DOHH2 (cell line): ENCODE measurements at regions not wholly inside any gene's neighbourhood (a gene's known extent, or its start where the extent isn't known, plus 50 kb on each side); places are given as distances from the start of the nearest gene placed in this dataset.

Source experiments
- H3F3A ChIP-seq: fragments of 200-600 bp; sonication (generic), shearing (Covaris generic); 2 replicates; pipeline ENCODE4 v1.6.0; 2016; ENCODE audit warnings: antibody characterized with exemption, mild to moderate bottlenecking; ENCODE audit not compliant: control insufficient read depth, insufficient read depth
- H3K27ac ChIP-seq: fragments of 200-600 bp; sonication (generic); 2 replicates; pipeline ENCODE4 v1.5.1; 2014; ENCODE audit warnings: low read depth, mild to moderate bottlenecking, low read length, moderate library complexity
- H3K27me3 ChIP-seq: fragments of 200-600 bp; sonication (generic); 2 replicates; pipeline ENCODE4 v1.6.1; 2014; ENCODE audit warnings: mild to moderate bottlenecking, low read length, mixed read lengths; ENCODE audit not compliant: control insufficient read depth
- H3K36me3 ChIP-seq: fragments of 200-600 bp; sonication (generic); 2 replicates; pipeline ENCODE4 v1.6.1; 2014; ENCODE audit warnings: mild to moderate bottlenecking, low read length, moderate library complexity, mixed read lengths; ENCODE audit not compliant: control insufficient read depth
- H3K4me1 ChIP-seq: fragments of 200-600 bp; sonication (generic); 2 replicates; pipeline ENCODE4 v1.6.1; 2014; ENCODE audit warnings: mild to moderate bottlenecking, low read length, mixed read lengths; ENCODE audit not compliant: control insufficient read depth
- H3K4me2 ChIP-seq: fragments of 200-600 bp; sonication (generic); 2 replicates; pipeline ENCODE4 v1.6.0; 2014; ENCODE audit warnings: mild to moderate bottlenecking, low read length, moderate library complexity
- H3K4me3 ChIP-seq: fragments of 200-600 bp; sonication (generic); 2 replicates; pipeline ENCODE4 v1.5.1; 2014; ENCODE audit warnings: mild to moderate bottlenecking, low read length, mixed read lengths
- H3K79me2 ChIP-seq: fragments of 200-600 bp; sonication (generic); 2 replicates; pipeline ENCODE4 v1.6.1; 2014; ENCODE audit warnings: mild to moderate bottlenecking, low read length, mixed read lengths; ENCODE audit not compliant: control insufficient read depth
- H3K9me2 ChIP-seq: fragments of 200-600 bp; sonication (generic); replicated peaks from 2 replicates; pipeline ENCODE4 v1.6.1; 2014; ENCODE audit warnings: mild to moderate bottlenecking, low read length, mixed read lengths; ENCODE audit not compliant: control insufficient read depth
- H3K9me3 ChIP-seq: fragments of 200-600 bp; sonication (generic); 2 replicates; pipeline ENCODE4 v1.6.1; 2014; ENCODE audit warnings: antibody characterized with exemption, low read length, mixed read lengths; ENCODE audit not compliant: control insufficient read depth, insufficient read depth
- H4K20me1 ChIP-seq: fragments of 200-600 bp; sonication (generic); 2 replicates; pipeline ENCODE4 v1.6.0; 2014; ENCODE audit warnings: low read depth, mild to moderate bottlenecking, antibody characterized with exemption, low read length, moderate library complexity; ENCODE audit not compliant: control insufficient read depth, insufficient read depth
- CTCF ChIP-seq: fragments of 200-600 bp; sonication (generic); IDR thresholded peaks from one replicate; pipeline ENCODE4 v1.5.1; 2014; ENCODE audit warnings: antibody characterized with exemption, mild to moderate bottlenecking, low read depth, low read length; ENCODE audit not compliant: poor library complexity, severe bottlenecking
- EZH2phosphoT487 ChIP-seq: fragments of 200-600 bp; sonication (generic); IDR thresholded peaks from 2 replicates; pipeline ENCODE4 v1.6.1; 2017; ENCODE audit warnings: borderline replicate concordance, mild to moderate bottlenecking, antibody characterized with exemption, low read length, moderate library complexity, mixed read lengths

- H3K79me2 ChIP-seq: no peaks in the 10 kb centered on the region
- H3K4me3 ChIP-seq: no peak overlapping the region
- no peak overlapping the region for H3K27ac ChIP-seq
- no peak overlapping the region for H3K4me2 ChIP-seq
- no peaks in the 10 kb centered on the region for H3K9me2 ChIP-seq
- no peaks in the 10 kb centered on the region for H3K27me3 ChIP-seq
- TF ChIP-seq CTCF (no peak), EZH2phosphoT487 (no peak)
- H3K36me3 ChIP-seq: no peaks in the 10 kb centered on the region
- H4K20me1 ChIP-seq: no peaks in the 10 kb centered on the region
- no peaks in the 10 kb centered on the region for H3K9me3 ChIP-seq
- H3F3A ChIP-seq: no peaks in the 10 kb centered on the region
- 0 out of 2 replicates have a peak, but pooled peaks cover 3% of the 10 kb centered on the region for H3K4me1 ChIP-seq
Measured at GRCh38 chr17:13385481-13385911, 216.2 kb downstream of the HS3ST3A1 start.

GRCh38 chr17:13384626-13385025, 217.1 kb downstream of the HS3ST3A1 start:
- Histone ChIP-seq H3K36me3 (no peaks in the 10 kb centered on the region), H3K27ac (no peak overlapping the region), H3K27me3 (no peaks in the 10 kb centered on the region), H3K79me2 (no peaks in the 10 kb centered on the region), H3K4me1 (0 out of 2 replicates have a peak, but pooled peaks cover 3% of the 10 kb centered on the region), H3K9me2 (no peaks in the 10 kb centered on the region), H3F3A (no peaks in the 10 kb centered on the region), H3K4me2 (no peak overlapping the region), H3K4me3 (no peak overlapping the region), H3K9me3 (no peaks in the 10 kb centered on the region), H4K20me1 (no peaks in the 10 kb centered on the region)
- TF ChIP-seq CTCF (no peak), EZH2phosphoT487 (no peak)

- Histone ChIP-seq H3K4me2 (no peak overlapping the region), H3K27me3 (no peaks in the 10 kb centered on the region)
- TF ChIP-seq CTCF (no peak), EZH2phosphoT487 (no peak)
Measured at GRCh38 chr17:13378361-13378760, 223.4 kb downstream of the HS3ST3A1 start.

More at GRCh38 chr17:13378361-13378760, 223.4 kb downstream of the HS3ST3A1 start:
- no peaks in the 10 kb centered on the region for H3F3A ChIP-seq
- H4K20me1 ChIP-seq: no peaks in the 10 kb centered on the region
- no peaks in the 10 kb centered on the region for H3K4me1 ChIP-seq
- no peaks in the 10 kb centered on the region for H3K36me3 ChIP-seq
- H3K27ac ChIP-seq: no peak overlapping the region
- no peaks in the 10 kb centered on the region for H3K9me2 ChIP-seq
- no peaks in the 10 kb centered on the region for H3K9me3 ChIP-seq
- no peak overlapping the region for H3K4me3 ChIP-seq
- no peaks in the 10 kb centered on the region for H3K79me2 ChIP-seq
